ENCODE measurements at regions not wholly inside any gene's neighbourhood (a gene's known extent, or its start where the extent isn't known, plus 50 kb on each side); places are given as distances from the start of the nearest gene placed in this dataset.

DNA sequence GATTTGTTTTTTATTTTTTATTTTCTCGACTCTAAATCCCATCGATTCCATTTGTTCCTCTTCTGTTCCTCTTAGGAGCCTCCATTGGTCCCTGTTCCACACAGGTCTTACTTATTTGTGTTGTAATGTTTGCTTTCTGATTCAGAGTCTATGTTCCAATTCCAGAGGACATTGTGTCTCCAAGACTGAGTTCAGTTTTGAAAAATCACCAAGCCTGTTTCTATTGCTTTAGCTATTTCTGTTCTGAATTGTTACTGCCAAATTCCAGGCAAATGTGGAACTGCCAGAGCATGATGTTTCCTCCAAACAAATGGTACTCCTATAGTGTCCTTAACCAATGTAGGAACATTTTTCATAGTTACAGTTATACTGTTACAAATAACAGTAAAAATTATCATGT lies 270.9 kb upstream of the SPTLC3 start:
- ChIA-PET POLR2A (ENCODE audit: unreplicated experiment) (no interaction called here), CTCF (interaction anchor here (0.6 kb wide), 1 partner anchor 433 kb away, joined by 3 read pairs; no protein-coding TSS in a partner anchor)
- no peaks in the 10 kb centered on the region for H3K4me1 ChIP-seq (ENCODE audit: insufficient read depth, low read length)
- no peaks in the 10 kb centered on the region for H3K9me3 ChIP-seq (ENCODE audit: low read length)
- H2AFZ ChIP-seq (ENCODE audit: low read length): no peak overlapping the region
- DNase-seq: no peak
- H3K27me3 ChIP-seq (ENCODE audit: low read length): peaks cover 84% of the 10 kb centered on the region
- BruUV-seq (replicated peaks): no TSS peak
- H3K79me2 ChIP-seq (ENCODE audit: low read length): no peaks in the 10 kb centered on the region
- H3F3A ChIP-seq (ENCODE audit: low read length, unreplicated experiment): no peaks in the 10 kb centered on the region
- H3K9me2 ChIP-seq (replicated peaks; ENCODE audit: low read length): no peaks in the 10 kb centered on the region
- no peak overlapping the region for H3K9ac ChIP-seq (ENCODE audit: low read length)
- TF ChIP-seq, protein P1, sequence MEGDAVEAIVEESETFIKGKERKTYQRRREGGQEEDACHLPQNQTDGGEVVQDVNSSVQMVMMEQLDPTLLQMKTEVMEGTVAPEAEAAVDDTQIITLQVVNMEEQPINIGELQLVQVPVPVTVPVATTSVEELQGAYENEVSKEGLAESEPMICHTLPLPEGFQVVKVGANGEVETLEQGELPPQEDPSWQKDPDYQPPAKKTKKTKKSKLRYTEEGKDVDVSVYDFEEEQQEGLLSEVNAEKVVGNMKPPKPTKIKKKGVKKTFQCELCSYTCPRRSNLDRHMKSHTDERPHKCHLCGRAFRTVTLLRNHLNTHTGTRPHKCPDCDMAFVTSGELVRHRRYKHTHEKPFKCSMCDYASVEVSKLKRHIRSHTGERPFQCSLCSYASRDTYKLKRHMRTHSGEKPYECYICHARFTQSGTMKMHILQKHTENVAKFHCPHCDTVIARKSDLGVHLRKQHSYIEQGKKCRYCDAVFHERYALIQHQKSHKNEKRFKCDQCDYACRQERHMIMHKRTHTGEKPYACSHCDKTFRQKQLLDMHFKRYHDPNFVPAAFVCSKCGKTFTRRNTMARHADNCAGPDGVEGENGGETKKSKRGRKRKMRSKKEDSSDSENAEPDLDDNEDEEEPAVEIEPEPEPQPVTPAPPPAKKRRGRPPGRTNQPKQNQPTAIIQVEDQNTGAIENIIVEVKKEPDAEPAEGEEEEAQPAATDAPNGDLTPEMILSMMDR (conservative IDR thresholded peaks at IDR 0.05; ENCODE audit: low read depth, low read length): no peak
- no peak for TF ChIP-seq EZH2 (IDR thresholded peaks at IDR 0.05; ENCODE audit: low read length, unreplicated experiment)
- TF ChIP-seq EZH2phosphoT487 (IDR thresholded peaks at IDR 0.05; ENCODE audit: borderline replicate concordance, low read length): no peak
- H3K4me3 ChIP-seq (ENCODE audit: low read length): no peak overlapping the region
- ATAC-seq: no peak
- intact Hi-C loops (cut with micrococcal nuclease): no loop called here
- no peaks in the 10 kb centered on the region for H4K20me1 ChIP-seq (ENCODE audit: low read length)
- H3K4me2 ChIP-seq (ENCODE audit: low read length): no peak overlapping the region
- H3K36me3 ChIP-seq (ENCODE audit: low read depth, low read length): no peaks in the 10 kb centered on the region
- no peak overlapping the region for H3K27ac ChIP-seq (ENCODE audit: low read length)

DNA sequence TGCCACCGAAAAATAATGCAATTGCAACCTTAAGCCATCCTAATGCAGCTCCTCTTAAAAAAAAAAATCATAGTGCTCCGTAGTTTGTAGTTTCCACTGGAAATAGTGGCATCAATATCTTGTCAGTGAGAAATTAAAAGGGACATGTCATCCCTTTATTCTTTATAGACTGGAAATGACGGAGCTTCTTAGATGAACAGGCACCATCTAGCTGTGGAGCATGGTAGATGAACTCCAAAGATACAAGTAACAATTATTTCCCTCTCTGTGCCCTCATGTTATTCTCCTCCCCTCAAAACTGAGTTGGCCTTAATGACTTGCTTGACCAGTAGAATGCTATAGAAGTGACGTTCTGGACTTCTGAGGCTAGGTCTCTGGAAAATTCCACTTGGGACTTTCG lies 268.1 kb upstream of the SPTLC3 start:
- ATAC-seq: no peak
- Histone ChIP-seq H3F3A (ENCODE audit: low read length, unreplicated experiment) (no peaks in the 10 kb centered on the region), H4K20me1 (ENCODE audit: low read length) (no peaks in the 10 kb centered on the region), H3K27ac (ENCODE audit: low read length) (no peak overlapping the region), H2AFZ (ENCODE audit: low read length) (no peak overlapping the region), H3K4me2 (ENCODE audit: low read length) (no peak overlapping the region), H3K4me3 (ENCODE audit: low read length) (no peak overlapping the region), H3K4me1 (ENCODE audit: insufficient read depth, low read length) (no peaks in the 10 kb centered on the region), H3K27me3 (ENCODE audit: low read length) (peaks cover 77% of the 10 kb centered on the region), H3K9ac (ENCODE audit: low read length) (no peak overlapping the region), H3K36me3 (ENCODE audit: low read depth, low read length) (no peaks in the 10 kb centered on the region), H3K9me2 (replicated peaks; ENCODE audit: low read length) (no peaks in the 10 kb centered on the region), H3K79me2 (ENCODE audit: low read length) (no peaks in the 10 kb centered on the region), H3K9me3 (ENCODE audit: low read length) (no peaks in the 10 kb centered on the region)
- no TSS peak for BruUV-seq (replicated peaks)
- no peak for TF ChIP-seq EZH2 (IDR thresholded peaks at IDR 0.05; ENCODE audit: low read length, unreplicated experiment)
- TF ChIP-seq, protein P1 (conservative IDR thresholded peaks at IDR 0.05; ENCODE audit: low read depth, low read length): peak; percentile 27; the same call in 1 of the 2 replicates
- ChIA-PET POLR2A (ENCODE audit: unreplicated experiment) (no interaction called here), CTCF (no interaction called here)
- peak; percentile 8 for DNase-seq
- intact Hi-C loops (cut with micrococcal nuclease): no loop called here

DNA sequence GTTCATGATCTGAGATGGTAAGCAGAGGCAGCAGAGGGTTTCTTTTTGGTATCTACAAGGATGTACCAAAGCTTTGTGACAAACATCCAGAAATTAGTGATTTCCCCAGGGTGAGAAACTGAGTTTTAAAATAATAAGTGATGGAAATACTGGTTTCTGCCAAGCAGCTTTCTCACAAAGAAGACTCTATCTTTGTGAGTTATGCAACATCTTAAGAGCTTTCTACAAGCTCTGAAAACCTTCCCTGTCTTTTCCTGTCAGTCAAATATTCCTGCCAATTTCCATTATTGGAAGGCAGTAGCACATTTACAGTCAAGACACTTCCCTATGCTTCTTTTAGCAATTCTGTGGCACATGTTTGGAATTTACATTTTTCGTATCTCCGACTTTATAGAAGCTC lies 264.7 kb upstream of the SPTLC3 start:
- no peaks in the 10 kb centered on the region for H3K9me2 ChIP-seq (replicated peaks; ENCODE audit: low read length)
- no peaks in the 10 kb centered on the region for H3K9me3 ChIP-seq (ENCODE audit: low read length)
- H3K27ac ChIP-seq (ENCODE audit: low read length): no peak overlapping the region
- H3K4me2 ChIP-seq (ENCODE audit: low read length): no peak overlapping the region
- peaks cover 73% of the 10 kb centered on the region for H3K27me3 ChIP-seq (ENCODE audit: low read length)
- H2AFZ ChIP-seq (ENCODE audit: low read length): no peak overlapping the region
- ATAC-seq (no peak), DNase-seq (no peak)
- CTCF ChIA-PET: no interaction called here
- intact Hi-C loops (cut with micrococcal nuclease): no loop called here
- BruUV-seq (replicated peaks): no TSS peak
- H3K79me2 ChIP-seq (ENCODE audit: low read length): no peaks in the 10 kb centered on the region
- no peaks in the 10 kb centered on the region for H4K20me1 ChIP-seq (ENCODE audit: low read length)
- TF ChIP-seq, protein P1 (conservative IDR thresholded peaks at IDR 0.05; ENCODE audit: low read depth, low read length): no peak
- TF ChIP-seq EZH2 (IDR thresholded peaks at IDR 0.05; ENCODE audit: low read length, unreplicated experiment) (no peak), EZH2phosphoT487 (IDR thresholded peaks at IDR 0.05; ENCODE audit: borderline replicate concordance, low read length) (no peak)
- no peaks in the 10 kb centered on the region for H3K36me3 ChIP-seq (ENCODE audit: low read depth, low read length)
- H3K9ac ChIP-seq (ENCODE audit: low read length): no peak overlapping the region
- no peak overlapping the region for H3K4me3 ChIP-seq (ENCODE audit: low read length)
- POLR2A ChIA-PET (ENCODE audit: unreplicated experiment): no interaction called here
- H3K4me1 ChIP-seq (ENCODE audit: insufficient read depth, low read length): no peaks in the 10 kb centered on the region
- H3F3A ChIP-seq (ENCODE audit: low read length, unreplicated experiment): no peaks in the 10 kb centered on the region

Measured in PC-3 (cell line).